MM.1S (cell line): ENCODE measurements at regions not wholly inside any gene's neighbourhood (a gene's known extent, or its start where the extent isn't known, plus 50 kb on each side); places are given as distances from the start of the nearest gene placed in this dataset.

Experiments
- EZH2 ChIP-seq: fragments of 300-600 bp; sonication (generic); optimal IDR thresholded peaks from 2 replicates; pipeline ENCODE3; 2017; ENCODE audit warnings: low read depth, mild to moderate bottlenecking, antibody characterized with exemption, low read length, mixed read lengths
- EZH2phosphoT487 ChIP-seq: fragments of 300-600 bp; sonication (generic); IDR thresholded peaks from 2 replicates; pipeline ENCODE4 v1.6.1; 2018; ENCODE audit warnings: antibody characterized with exemption, low read length
- TF ChIP-seq, protein P1 (sequence below): fragments of 300-600 bp; sonication (generic); IDR thresholded peaks from 2 replicates; pipeline ENCODE4 v1.5.1; 2016; ENCODE audit warnings: antibody characterized with exemption, low read length, mixed read lengths

DNA sequence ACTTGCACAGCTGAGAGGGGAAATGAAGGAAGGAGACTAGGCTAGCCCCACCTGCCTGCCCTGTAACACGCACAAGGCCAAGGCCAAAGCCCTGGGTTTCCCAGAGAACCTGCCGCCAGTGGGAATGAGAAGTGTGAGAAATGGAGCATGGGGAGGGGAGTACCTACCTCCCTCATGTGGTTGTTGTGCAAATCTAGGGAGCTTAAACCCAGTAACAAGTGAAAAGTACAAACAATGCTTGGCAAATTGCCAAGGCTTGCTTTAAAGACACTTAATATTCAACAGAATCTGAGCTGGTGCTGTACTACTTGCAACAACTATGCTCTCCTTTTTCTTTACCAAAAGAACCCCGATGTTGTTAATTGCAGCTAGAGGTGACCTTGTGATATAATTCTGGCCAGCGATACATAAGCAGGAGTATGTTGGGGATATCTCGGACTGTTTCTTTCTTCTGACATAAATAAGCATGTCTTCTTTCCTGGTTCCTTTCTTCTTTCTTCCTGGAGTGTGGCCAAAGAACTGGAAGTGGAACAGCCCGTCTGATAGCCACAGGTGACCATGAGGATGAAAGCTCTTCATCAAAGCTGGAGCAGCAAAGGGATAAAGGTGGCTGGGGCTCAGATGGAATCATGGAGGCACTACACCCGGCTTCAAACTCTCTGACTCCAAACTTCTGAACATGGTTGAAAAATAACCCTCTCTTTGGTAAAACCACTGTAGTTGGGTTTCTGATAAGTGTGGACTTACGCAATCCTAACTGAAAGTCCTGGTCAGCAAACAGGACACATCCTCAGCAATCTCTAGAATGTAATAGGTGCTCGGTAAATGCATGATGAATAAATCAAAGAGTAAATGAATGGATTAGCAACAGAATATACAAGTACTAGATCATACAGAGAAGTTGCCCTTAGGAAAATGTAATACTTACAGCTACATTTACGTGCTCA is 207.9 kb downstream of the NUAK1 start:
- TF ChIP-seq, protein P1, sequence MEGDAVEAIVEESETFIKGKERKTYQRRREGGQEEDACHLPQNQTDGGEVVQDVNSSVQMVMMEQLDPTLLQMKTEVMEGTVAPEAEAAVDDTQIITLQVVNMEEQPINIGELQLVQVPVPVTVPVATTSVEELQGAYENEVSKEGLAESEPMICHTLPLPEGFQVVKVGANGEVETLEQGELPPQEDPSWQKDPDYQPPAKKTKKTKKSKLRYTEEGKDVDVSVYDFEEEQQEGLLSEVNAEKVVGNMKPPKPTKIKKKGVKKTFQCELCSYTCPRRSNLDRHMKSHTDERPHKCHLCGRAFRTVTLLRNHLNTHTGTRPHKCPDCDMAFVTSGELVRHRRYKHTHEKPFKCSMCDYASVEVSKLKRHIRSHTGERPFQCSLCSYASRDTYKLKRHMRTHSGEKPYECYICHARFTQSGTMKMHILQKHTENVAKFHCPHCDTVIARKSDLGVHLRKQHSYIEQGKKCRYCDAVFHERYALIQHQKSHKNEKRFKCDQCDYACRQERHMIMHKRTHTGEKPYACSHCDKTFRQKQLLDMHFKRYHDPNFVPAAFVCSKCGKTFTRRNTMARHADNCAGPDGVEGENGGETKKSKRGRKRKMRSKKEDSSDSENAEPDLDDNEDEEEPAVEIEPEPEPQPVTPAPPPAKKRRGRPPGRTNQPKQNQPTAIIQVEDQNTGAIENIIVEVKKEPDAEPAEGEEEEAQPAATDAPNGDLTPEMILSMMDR = no peak
- TF ChIP-seq EZH2 (no peak), EZH2phosphoT487 (no peak)
